CD4-positive, alpha-beta T cell (primary cell): ENCODE measurements at regions not wholly inside any gene's neighbourhood (a gene's known extent, or its start where the extent isn't known, plus 50 kb on each side); places are given as distances from the start of the nearest gene placed in this dataset.

Experiments used
- ATAC-seq: fragments of 200-7000 bp; cut with Tn5 transposase; one replicate; pipeline ENCODE4 v1.10.0; 2022; ENCODE audit warnings: mild to moderate bottlenecking; ENCODE audit not compliant: poor library complexity
- CTCF ChIA-PET: fragments of 350-600 bp; sonication (Branson Sonifier 250); formaldehyde crosslinking; loops from one replicate; lab custom pipeline; 2021; ENCODE audit warnings: antibody characterized with exemption, inconsistent platforms; lab: Charles Lee
- POLR2A ChIA-PET: fragments of 350-600 bp; sonication (Branson Sonifier 250); formaldehyde crosslinking; loops from one replicate; lab custom pipeline; 2021; ENCODE audit warnings: antibody characterized with exemption, inconsistent platforms; lab: Charles Lee
- DNase-seq, 14 experiments: peaks; one replicate each; pipeline ENCODE4 v3.0.0-alpha.2; 2013 to 2020; ENCODE audit warnings: mixed read lengths in 2 of 14
- H3K27ac ChIP-seq, 2 donors: one replicate each; pipeline versions ENCODE4 v1.5.1 to v1.7.0; 2013; ENCODE audit warnings: low read length in 2 of 2, low read depth in 1 of 2, mild to moderate bottlenecking in 1 of 2
- H3K27me3 ChIP-seq, 2 experiments: 1 replicate in 1 of 2; 2 replicates in 1 of 2; pipeline versions ENCODE4 v1.6.1 to v1.7.0; 2013; ENCODE audit warnings: low read length in 2 of 2, control low read depth in 1 of 2, mild to moderate bottlenecking in 1 of 2, moderate library complexity in 1 of 2; ENCODE audit not compliant: insufficient read depth in 2 of 2, control insufficient read depth in 1 of 2
- H3K36me3 ChIP-seq: one replicate; pipeline ENCODE4 v1.6.1; 2013; ENCODE audit warnings: low read length, control low read depth; ENCODE audit not compliant: insufficient read depth
- H3K4me1 ChIP-seq: one replicate; pipeline ENCODE4 v1.6.1; 2013; ENCODE audit warnings: low read length, control low read depth; ENCODE audit not compliant: insufficient read depth
- H3K4me3 ChIP-seq: one replicate; pipeline ENCODE4 v1.5.1; 2013; ENCODE audit warnings: mild to moderate bottlenecking, low read length, moderate library complexity
- H3K9me3 ChIP-seq, 2 experiments: 1 replicate in 1 of 2; 2 replicates in 1 of 2; pipeline versions ENCODE4 v1.6.1 to v1.7.0; 2013; ENCODE audit warnings: low read length in 2 of 2, mild to moderate bottlenecking in 2 of 2, control low read depth in 1 of 2, moderate library complexity in 1 of 2; ENCODE audit not compliant: control insufficient read depth in 1 of 2, insufficient read depth in 1 of 2
- H3K27ac Mint-ChIP-seq: one replicate; pipeline ENCODE4 v1.8.0; 2020; ENCODE audit warnings: mixed read lengths
- H3K27me3 Mint-ChIP-seq: one replicate; pipeline ENCODE4 v1.8.0; 2021; ENCODE audit warnings: mixed read lengths
- H3K36me3 Mint-ChIP-seq: one replicate; pipeline ENCODE4 v1.8.0; 2021; ENCODE audit warnings: low read depth, mixed read lengths
- H3K4me1 Mint-ChIP-seq: one replicate; pipeline ENCODE4 v1.8.0; 2021; ENCODE audit warnings: low read depth, mixed read lengths
- H3K4me3 Mint-ChIP-seq: one replicate; pipeline ENCODE4 v1.8.0; 2020; ENCODE audit warnings: mild to moderate bottlenecking, mixed read lengths
- H3K9me3 Mint-ChIP-seq: one replicate; pipeline ENCODE4 v1.8.0; 2020; ENCODE audit warnings: mixed read lengths
- intact Hi-C, 2 experiments: fragments of 100-400 bp; cut with DNase I in 1 of 2; cut with micrococcal nuclease in 1 of 2; formaldehyde crosslinking; loops; one replicate each; pipeline versions ENCODE4 v1.15.1 to v1.9.0; 2023 to 2025; cut with DNase I, micrococcal nuclease
- TF ChIP-seq, protein P1 (sequence below): fragments of 200-600 bp; IDR thresholded peaks from one replicate; pipeline ENCODE4 v1.8.0; 2022; ENCODE audit warnings: antibody characterized with exemption, mild to moderate bottlenecking

- CTCF ChIA-PET: no interaction called here
- no peak overlapping the region for H3K27ac Mint-ChIP-seq
Measured at GRCh38 chr13:22375151-22375550, 704.3 kb downstream of the FGF9 start.

DNA sequence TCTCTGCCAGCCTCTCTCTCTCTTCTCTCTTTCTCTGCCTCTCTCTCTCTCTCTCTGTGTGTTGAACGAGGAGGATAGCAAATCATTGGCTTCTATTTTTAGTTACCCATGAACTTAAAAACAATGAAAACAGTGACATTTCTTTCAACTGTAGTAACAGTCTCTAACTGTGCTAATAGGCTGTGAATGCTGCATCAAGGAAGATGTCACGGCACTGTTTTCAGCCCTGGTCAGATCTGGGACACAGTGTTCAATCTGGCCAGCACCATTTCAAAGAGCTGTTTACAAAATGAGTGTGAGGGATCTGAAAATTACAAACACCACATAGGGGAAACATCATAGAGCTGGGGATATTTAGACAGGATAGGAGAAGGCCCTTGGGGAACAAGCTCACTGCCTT, 717.0 kb downstream of the FGF9 start:
- ChIA-PET POLR2A (no interaction called here), CTCF (no interaction called here)
- Histone ChIP-seq H3K4me1 (no peaks in the 10 kb centered on the region), H3K27me3 (no peaks in the 10 kb centered on the region), H3K9me3 (no peaks in the 10 kb centered on the region), H3K27ac (no peak overlapping the region), H3K36me3 (no peaks in the 10 kb centered on the region), H3K4me3 (no peak overlapping the region)
- TF ChIP-seq, protein P1, sequence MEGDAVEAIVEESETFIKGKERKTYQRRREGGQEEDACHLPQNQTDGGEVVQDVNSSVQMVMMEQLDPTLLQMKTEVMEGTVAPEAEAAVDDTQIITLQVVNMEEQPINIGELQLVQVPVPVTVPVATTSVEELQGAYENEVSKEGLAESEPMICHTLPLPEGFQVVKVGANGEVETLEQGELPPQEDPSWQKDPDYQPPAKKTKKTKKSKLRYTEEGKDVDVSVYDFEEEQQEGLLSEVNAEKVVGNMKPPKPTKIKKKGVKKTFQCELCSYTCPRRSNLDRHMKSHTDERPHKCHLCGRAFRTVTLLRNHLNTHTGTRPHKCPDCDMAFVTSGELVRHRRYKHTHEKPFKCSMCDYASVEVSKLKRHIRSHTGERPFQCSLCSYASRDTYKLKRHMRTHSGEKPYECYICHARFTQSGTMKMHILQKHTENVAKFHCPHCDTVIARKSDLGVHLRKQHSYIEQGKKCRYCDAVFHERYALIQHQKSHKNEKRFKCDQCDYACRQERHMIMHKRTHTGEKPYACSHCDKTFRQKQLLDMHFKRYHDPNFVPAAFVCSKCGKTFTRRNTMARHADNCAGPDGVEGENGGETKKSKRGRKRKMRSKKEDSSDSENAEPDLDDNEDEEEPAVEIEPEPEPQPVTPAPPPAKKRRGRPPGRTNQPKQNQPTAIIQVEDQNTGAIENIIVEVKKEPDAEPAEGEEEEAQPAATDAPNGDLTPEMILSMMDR: no peak
- ATAC-seq (no peak), DNase-seq (no peak)
- no peaks in the 10 kb centered on the region for H3K36me3 Mint-ChIP-seq
- no peaks in the 10 kb centered on the region for H3K9me3 Mint-ChIP-seq
- H3K27ac Mint-ChIP-seq: no peak overlapping the region
- no peaks in the 10 kb centered on the region for H3K27me3 Mint-ChIP-seq
- no peak overlapping the region for H3K4me3 Mint-ChIP-seq
- H3K4me1 Mint-ChIP-seq: no peaks in the 10 kb centered on the region
- intact Hi-C loops: no loop called here

More at GRCh38 chr13:22375151-22375550, 704.3 kb downstream of the FGF9 start:
- POLR2A ChIA-PET: interaction anchor here (0.6 kb wide), 1 partner anchor 507 kb away, joined by 3 read pairs; no protein-coding TSS in a partner anchor
- ATAC-seq: no peak
- Histone ChIP-seq H3K36me3 (no peaks in the 10 kb centered on the region), H3K9me3 (peaks cover 8 to 20% of the 10 kb centered on the region in 2 experiments), H3K4me1 (no peaks in the 10 kb centered on the region), H3K4me3 (no peak overlapping the region), H3K27me3 (no peaks in the 10 kb centered on the region), H3K27ac (no peak overlapping the region)
- Mint-ChIP-seq H3K4me3 (no peak overlapping the region), H3K9me3 (peaks cover 11% of the 10 kb centered on the region), H3K4me1 (no peaks in the 10 kb centered on the region), H3K27me3 (no peaks in the 10 kb centered on the region), H3K36me3 (peaks cover 4% of the 10 kb centered on the region)
- TF ChIP-seq, protein P1: no peak
- intact Hi-C loops: no loop called here
- no peak for DNase-seq

DNA sequence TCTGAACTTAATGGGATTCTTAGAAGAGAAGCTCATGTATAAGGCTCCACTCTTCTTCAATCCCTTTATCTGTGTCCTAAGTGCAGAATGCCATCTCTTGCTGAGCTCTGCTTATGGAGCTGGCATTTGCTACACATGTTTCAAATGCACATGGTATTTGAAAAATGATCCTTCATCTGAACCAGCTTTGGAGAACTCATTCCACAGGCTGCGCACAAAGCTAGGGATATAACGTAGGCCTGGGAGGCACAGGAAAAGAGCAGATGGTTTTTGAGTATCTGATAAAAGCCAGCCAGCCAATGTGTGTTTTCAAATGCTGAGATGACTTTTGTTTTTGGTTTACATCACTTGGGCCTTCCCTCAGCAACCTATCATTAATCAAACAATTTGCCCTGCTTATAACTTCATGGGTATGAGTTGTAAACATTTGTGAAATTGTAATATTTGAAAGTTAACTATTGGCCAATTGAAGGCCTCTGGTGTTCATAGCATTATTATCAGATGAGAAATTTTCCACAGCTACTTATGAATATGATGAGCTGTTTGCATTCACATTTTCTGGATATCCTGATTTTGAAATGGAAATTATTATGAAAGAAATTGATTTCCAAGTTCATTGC, 729.0 kb downstream of the FGF9 start:
- H3K9me3 Mint-ChIP-seq: no peaks in the 10 kb centered on the region
- Histone ChIP-seq H3K27ac (no peak overlapping the region), H3K4me3 (no peak overlapping the region), H3K36me3 (no peaks in the 10 kb centered on the region), H3K4me1 (no peaks in the 10 kb centered on the region), H3K27me3 (no peaks in the 10 kb centered on the region), H3K9me3 (no peaks in the 10 kb centered on the region)
- ChIA-PET POLR2A (no interaction called here), CTCF (no interaction called here)
- ATAC-seq (no peak), DNase-seq (no peak)
- H3K27me3 Mint-ChIP-seq: peaks cover 4% of the 10 kb centered on the region
- no peaks in the 10 kb centered on the region for H3K36me3 Mint-ChIP-seq
- no peak overlapping the region for H3K27ac Mint-ChIP-seq
- TF ChIP-seq, protein P1: no peak
- H3K4me3 Mint-ChIP-seq: no peak overlapping the region
- intact Hi-C loops: no loop called here
- H3K4me1 Mint-ChIP-seq: no peaks in the 10 kb centered on the region
